Midbrain (tissue), 1 donor: ENCODE measurements at regions not wholly inside any gene's neighbourhood (a gene's known extent, or its start where the extent isn't known, plus 50 kb on each side); places are given as distances from the start of the nearest gene placed in this dataset.

Source experiments
- DNase-seq: peaks from one replicate; lab custom pipeline; 2025; lab: John Stamatoyannopoulos, UW

DNA sequence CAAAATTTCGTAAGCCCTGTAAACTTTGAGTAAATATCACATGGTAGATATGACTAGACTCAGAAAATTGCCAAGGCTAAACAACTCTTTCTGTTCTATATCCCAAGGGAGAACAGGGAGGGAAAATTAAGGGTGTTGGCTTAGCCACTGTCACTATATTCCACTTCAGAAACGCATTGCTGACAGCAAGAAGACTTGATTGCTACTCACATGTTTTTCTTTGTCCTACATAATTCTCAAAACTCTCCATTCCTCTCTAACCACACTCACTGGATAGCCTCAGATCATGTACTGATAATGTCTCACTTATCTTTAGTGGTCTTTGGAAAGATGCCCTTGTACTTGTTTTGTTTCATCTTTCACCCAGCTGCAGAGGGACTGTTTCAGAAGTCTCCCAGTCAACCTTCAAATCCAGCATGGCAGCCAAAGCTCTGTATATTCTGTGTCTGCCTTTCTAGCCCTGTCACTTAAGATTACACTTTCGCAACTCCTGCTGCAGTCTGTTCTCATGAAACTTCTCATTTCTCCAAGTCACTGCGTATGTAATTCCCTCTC, 582.4 kb upstream of the FZD8 start:
- no peak for DNase-seq

DNA sequence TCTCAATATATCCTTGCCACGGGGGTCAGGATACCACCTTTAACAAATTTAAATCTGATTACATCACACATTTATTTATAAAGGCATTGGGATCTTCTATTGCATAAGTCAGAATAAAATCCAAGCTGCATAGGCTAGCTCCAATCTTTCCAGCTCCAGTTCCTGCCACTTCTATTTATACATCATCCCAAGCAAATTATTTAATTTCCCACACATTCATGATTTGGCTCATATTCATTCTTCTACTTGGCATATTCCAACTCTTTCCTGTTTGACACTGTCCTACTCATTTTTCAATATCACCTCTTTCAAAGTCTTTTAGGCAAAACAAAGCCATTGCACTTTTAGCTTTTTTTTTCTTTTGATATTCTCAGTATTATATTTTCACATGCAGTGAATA, 579.0 kb upstream of the FZD8 start:
- no peak for DNase-seq

DNA sequence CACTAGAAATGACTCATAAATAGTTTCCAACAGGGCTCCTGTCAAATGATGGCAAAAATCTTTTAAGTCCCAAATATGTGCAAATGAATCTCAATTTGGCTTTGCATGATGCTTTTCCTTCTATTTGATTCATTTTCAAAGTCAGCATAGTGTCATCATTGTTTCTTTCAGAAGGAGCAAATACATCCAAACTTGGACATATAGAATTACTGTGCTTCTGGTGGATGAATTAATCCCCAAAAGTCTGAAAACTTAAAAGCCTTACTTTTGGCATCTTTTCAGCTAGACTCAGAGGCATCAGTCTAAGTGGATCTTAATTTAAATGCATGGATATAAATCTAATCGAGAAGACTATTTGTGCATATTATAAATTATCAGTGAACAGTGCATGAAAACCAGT, 578.1 kb upstream of the FZD8 start:
- DNase-seq = no peak

DNA sequence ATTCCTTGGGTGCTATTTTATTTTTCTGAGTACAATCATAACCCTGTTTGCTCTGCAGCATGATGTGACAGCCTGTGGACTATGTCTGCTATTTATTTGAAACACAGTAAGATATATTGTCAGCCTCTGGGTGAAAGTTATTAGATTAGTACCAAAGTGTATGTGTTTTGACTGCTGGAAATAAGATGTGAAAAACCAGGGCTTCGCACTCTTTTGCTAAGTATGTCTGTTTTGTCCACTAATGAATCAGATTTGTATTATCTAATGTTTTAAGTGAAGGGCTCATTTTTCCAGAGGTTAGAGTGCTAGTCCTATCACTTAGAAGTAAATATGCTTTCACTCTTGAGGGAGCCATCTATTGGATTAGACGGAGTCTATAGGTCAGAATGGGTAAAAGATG, 569.8 kb upstream of the FZD8 start:
- no peak for DNase-seq

DNA sequence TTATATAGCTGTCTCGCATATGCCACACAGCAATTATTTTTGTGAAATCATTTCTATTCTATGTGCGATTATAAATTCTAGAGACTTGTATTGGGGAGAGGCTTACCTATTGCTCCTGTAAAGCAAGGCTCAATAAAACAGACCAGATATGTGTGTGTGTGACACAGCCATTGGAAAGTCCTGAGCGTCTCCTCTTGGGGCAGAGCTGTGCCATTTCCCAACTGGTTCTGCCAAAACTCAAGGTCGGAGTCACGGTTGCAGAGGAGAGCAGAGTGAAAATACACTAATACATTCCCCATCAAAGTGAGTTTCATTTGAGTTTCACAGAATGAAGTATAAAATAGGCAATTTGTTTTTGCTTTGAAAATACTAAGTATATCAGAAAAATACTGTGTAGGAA, 567.4 kb upstream of the FZD8 start:
- DNase-seq = no peak

DNA sequence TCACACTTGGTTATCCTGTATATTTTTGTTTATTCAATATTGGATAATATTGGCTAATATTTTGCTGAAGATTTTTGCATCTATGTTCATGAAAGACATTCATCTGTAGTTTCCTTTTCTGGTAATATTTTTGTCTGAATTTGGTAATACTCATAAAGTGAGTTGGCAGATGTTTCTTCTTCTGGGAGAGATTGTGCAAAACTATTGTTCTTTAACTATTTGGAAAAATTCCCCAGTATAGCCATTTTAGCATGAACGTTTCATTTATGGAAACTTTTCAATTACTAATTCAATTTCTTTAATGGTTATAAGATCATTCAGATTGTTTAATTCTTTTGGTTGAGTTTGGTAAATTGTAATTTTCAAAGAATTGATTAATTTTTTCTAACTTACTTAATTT, 560.8 kb upstream of the FZD8 start:
- DNase-seq = no peak

DNA sequence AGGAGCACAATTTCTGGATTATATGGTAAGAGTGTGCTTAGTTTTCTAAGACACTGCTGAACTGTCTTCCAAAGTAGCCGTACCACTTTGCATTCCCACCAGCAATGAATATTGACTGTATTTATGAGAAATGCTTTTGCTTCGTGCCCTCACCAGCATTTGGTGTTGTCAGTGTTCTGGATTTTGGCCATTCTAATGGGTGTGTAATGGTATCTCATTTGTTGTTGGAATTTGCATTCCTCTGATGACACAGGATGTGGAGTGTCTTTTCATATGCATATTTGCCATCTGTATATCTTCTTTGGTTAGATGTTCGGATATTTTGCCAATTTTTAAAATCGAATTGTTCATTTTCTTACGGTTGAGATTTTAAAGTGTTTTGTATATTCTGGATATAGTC, 558.5 kb upstream of the FZD8 start:
- no peak for DNase-seq

- no peak for DNase-seq
Measured at GRCh38 chr10:36198322-36198721, 556.2 kb upstream of the FZD8 start.

GRCh38 chr10:36195364-36195763, 553.3 kb upstream of the FZD8 start:
- no peak for DNase-seq

GRCh38 chr10:36194276-36194675, 552.2 kb upstream of the FZD8 start:
- no peak for DNase-seq

GRCh38 chr10:36191009-36191408, 548.9 kb upstream of the FZD8 start:
- no peak for DNase-seq

DNA sequence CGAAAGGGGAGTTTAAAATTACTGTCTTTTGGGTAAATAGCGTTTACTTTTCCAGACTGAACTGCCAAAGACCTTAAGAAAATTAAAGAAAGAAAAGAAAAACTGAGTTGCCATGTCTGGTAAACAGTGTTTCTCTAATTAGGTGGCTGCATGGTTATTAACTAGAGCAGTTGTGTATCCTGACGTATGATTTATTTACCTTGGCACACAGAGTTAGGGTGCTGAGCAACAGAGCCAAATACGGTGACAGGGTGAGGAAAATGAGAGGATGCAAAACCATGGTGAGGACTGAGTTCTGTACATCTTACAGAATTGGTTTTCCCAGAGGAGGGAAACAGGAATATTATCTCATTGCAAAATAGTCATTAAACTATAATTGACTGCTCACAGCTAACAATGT, 546.4 kb upstream of the FZD8 start:
- no peak for DNase-seq

DNA sequence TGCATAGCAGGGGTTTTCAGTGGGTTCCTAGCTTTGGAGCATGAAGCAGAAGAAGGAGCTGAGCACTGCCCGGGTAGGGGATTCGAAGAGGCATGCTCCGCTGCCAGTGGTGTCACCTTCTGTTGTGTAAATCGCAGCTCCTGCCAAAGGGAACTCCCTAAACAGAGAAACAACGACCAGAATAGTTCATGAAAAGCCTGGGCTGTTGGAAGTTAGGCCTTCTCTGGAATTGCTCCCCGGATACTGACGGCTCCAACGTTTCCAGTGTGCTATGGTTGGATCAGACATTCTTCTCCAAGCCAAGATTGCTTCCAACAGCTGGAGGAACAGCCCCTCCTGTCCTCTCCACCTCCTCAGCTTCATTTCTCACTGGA, 546.0 kb upstream of the FZD8 start:
- no peak for DNase-seq

- DNase-seq = no peak
Measured at GRCh38 chr10:36187380-36188079, 545.4 kb upstream of the FZD8 start.

GRCh38 chr10:36185097-36185496, 543.0 kb upstream of the FZD8 start:
- no peak for DNase-seq

DNA sequence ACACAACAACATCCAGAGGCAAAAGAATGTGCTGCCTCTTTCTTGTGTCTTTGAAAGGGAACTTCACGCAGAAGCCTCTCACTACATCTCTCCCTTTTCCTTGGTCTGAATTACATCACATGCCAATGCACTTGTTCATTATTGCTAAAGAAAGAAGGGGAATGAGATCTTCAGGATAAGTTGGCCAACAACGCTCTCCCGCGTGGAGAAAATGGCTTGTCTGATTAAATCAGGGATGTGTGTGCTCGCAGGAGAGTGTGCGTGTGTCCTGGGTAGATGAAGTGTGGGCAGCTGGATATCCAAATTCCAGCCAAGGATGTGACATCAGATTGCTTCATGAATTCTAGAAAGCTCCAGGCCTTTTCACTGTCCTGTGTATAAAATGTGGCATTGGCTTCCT, 541.6 kb upstream of the FZD8 start:
- DNase-seq = no peak

GRCh38 chr10:36183056-36183455, 541.0 kb upstream of the FZD8 start:
- DNase-seq = no peak

- DNase-seq = no peak
Measured at GRCh38 chr10:36182606-36183005, 540.5 kb upstream of the FZD8 start.

DNA sequence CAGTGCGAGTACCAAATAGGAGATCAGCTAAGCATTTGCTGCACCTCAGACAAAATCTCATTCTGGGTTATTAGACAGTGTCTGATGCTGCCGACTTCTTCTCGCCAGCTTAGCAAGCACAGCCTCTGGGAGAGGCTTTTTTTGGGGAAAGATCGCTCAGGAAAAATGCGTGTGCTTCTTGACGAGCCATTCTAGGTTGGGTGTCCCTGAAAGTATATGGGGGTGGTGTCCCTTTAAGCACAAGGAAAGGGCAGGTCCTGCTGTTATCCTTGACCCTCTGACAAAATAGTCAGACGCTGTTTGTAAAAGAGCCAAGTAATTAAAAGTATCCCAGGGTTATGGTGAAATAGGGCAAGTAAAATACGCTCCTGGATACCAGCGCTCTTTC, 540.1 kb upstream of the FZD8 start:
- no peak for DNase-seq

DNA sequence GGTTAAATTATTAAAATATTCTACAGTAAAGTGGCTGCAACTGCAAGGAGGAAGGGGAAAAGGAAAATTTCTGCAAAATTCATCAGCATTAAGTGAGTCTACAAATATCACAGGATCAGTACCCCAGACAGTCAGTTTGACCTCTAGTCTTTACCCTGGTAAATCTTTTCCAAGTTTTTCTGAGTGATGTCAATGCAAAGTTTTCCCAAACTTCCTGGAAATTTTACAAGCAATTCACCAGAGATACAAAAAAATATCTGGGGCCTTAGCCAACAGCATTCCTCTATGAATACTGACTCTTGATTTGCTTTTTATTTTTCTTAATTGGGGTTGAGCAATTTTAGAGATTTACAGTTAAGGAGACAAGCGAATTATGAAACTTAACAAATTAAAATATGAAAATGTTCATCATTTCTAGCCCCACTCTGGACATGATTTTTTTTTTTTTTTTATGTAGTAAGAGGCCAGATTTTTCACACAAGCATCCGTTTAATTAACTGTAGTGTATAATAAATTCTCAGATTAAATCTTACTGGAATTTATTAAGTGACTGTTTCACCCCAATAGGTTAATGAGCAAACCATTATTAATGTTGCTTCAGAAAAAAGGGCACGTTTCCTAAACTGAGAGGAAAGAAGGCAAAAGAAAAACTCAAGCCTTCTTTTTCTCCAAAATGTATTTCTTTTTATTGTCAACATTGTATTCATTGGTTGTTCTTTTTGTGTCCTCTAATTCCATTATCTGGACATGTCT, 539.5 kb upstream of the FZD8 start:
- no peak for DNase-seq

- no peak for DNase-seq
Measured at GRCh38 chr10:36178616-36179015, 536.5 kb upstream of the FZD8 start.

- no peak for DNase-seq
Measured at GRCh38 chr10:36177071-36177470, 535.0 kb upstream of the FZD8 start.

- no peak for DNase-seq
Measured at GRCh38 chr10:36175954-36176353, 533.9 kb upstream of the FZD8 start.

DNA sequence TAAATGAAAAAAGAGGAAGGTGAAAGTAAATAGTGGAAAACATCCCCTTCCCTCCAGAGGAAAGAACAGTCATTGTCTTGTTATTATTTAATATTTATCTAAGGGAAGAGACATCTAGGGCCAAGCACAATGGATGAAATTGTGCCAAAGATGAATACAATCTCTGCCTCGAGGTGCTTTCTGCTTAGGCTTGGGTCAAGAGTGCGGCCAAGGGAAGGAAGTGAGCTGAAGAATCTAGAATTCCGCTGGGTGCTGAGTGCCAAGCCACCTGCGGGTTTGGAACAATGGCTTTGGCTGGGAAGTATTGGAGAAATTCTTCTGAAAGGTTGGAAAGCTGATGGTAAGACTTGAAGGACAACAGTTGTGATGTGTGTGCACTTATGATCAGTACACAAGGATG, 531.3 kb upstream of the FZD8 start:
- DNase-seq = no peak
